DMS53 (cell line): ENCODE measurements at regions not wholly inside any gene's neighbourhood (a gene's known extent, or its start where the extent isn't known, plus 50 kb on each side); places are given as distances from the start of the nearest gene placed in this dataset.

Experiments
- DNase-seq: peaks from one replicate; lab custom pipeline; 2025; lab: John Stamatoyannopoulos, UW

GRCh38 chr1:25056536-25056935, 126.5 kb upstream of the RUNX3 start:
- DNase-seq = no peak

- no peak for DNase-seq
Measured at GRCh38 chr1:25055961-25056360, 125.9 kb upstream of the RUNX3 start.

- no peak for DNase-seq
Measured at GRCh38 chr1:25055324-25055780, 125.3 kb upstream of the RUNX3 start.

DNA sequence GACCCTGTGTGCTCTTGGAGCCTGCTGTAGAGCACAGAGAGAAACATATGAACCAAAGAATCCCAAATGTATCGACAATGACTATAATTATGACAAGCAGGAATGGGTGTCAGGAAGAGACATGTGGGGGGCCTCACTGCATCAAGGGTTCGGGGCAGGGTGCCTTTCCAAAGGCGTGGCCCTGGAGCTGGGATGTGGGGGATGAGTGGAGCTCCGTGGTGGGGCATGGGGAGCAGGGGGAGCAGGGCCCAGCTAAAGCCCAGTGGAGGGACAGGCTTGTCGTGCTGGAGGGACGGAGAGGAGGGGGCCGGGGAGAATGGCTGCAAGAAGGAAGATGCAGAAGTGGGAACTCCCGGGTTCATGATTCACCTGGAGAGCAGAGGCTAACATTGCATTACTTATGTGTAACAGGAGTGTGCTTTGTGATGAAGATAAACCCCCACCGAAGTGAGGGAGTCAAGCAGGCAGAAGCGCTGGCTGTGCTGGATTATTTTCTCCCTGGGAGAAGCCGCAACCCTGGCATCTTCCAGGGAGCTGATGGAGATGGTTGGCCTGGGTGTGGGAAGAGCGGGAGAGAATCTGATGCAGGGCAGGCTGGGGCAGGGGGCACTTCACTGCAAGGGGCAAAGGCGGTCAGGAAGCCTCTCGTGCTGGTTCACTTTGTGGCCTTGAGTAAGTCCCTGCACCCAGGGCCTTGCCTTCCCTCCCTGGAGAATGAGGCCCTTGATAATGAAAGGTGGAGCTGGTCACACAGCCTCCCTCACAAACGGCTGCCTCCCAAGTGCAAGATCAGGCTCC, 124.6 kb upstream of the RUNX3 start:
- no peak for DNase-seq

- no peak for DNase-seq
Measured at GRCh38 chr1:25053576-25054250, 123.6 kb upstream of the RUNX3 start.

- DNase-seq = peak; percentile 24
Measured at GRCh38 chr1:25051906-25052305, 121.8 kb upstream of the RUNX3 start.

- DNase-seq = peak; percentile 82
Measured at GRCh38 chr1:25051504-25051903, 121.4 kb upstream of the RUNX3 start.

DNA sequence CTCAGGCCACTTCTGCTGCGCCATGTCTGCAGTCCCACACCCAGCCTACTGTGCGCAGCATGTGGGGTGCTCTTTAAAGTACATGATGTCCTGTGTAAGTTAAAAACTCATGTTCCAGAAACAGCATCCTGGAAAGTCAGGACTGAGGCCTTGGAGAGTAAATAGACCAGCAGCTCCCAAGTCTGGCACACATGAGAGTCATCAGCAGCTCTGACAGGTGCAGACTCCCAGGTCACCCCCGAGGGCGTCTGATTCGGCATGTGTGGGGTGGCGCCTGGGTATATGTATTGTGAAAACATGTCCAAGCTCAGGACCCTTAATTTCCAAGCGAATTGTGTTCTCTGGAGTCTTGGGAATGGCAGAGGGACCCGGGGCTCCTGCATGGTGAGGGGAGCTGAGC, 120.1 kb upstream of the RUNX3 start:
- DNase-seq = peak; percentile 26

- peak; percentile 17 for DNase-seq
Measured at GRCh38 chr1:25049190-25049589, 119.1 kb upstream of the RUNX3 start.

DNA sequence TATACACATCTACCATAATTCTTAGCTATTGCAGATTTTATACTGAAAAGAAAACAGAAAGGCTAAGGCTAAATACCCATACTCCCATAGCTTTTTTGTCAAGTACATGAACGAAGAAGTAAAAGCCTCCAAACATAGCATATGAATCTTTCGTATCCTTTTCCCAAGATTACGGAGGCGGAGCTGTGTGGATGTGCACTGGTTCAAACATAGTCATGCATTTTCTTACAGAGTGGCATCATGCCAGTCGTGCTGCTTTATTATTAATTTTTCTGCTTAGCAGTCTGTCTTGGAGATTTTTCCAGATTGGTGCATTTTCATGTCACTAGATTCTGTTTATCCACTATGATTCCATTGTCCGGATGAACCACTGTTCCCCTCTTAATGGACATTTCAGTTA, 118.7 kb upstream of the RUNX3 start:
- no peak for DNase-seq

DNA sequence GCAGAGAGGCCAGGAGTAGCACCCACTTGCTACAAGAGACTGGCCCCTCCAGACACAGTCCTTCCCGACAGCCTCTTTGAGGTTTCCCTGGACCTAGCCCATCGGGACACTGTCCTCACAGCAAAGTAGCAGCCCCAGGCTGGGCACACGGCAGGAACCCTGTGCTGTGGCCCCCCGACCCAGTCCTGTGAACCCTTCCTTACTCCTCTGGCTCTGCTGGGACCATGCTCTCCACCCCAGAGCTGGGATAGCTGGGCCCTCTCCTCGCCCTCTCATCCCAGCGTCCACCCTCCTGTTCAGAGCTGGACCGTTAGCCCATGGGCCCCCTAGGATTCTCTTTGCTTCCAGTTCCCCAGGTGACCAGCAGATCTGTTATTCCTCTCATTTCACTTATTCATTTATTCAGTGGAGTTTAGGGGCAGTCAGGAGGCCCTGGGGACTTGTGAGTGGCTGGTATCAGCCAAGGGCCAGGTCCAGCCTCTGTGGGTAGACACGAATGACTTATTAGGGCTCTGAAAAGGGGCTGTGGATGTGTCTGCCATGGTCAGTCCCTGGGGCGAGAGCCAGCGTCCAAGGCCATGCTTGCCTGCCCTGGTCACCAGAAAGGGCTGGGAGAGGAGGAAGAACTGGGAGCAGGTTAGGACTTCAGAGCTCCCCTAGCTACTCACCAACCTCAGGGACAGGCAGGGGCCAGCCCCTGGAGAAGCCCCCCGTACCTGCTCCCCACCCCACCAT, 117.6 kb upstream of the RUNX3 start:
- no peak for DNase-seq

GRCh38 chr1:25046194-25046532, 116.1 kb upstream of the RUNX3 start:
- no peak for DNase-seq

- DNase-seq = no peak
Measured at GRCh38 chr1:25045480-25046193, 115.6 kb upstream of the RUNX3 start.

DNA sequence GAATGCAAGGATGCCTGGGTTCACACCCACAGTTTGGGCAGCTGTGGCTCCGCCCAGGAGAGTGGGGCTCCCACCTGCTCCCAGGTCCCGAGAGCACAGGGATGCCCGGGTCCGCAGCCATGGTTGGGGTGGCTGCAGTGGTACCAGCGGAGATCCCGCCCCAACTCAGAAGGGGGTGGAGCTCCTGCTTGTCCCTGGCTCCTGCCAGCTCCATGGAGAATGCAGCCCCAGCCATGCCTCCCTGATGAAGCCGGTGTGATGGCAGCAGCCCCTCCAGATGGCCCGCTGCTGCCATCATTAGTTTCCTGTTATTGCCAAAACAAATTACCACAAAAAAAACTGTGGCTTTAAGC, 113.1 kb upstream of the RUNX3 start:
- DNase-seq = no peak

DNA sequence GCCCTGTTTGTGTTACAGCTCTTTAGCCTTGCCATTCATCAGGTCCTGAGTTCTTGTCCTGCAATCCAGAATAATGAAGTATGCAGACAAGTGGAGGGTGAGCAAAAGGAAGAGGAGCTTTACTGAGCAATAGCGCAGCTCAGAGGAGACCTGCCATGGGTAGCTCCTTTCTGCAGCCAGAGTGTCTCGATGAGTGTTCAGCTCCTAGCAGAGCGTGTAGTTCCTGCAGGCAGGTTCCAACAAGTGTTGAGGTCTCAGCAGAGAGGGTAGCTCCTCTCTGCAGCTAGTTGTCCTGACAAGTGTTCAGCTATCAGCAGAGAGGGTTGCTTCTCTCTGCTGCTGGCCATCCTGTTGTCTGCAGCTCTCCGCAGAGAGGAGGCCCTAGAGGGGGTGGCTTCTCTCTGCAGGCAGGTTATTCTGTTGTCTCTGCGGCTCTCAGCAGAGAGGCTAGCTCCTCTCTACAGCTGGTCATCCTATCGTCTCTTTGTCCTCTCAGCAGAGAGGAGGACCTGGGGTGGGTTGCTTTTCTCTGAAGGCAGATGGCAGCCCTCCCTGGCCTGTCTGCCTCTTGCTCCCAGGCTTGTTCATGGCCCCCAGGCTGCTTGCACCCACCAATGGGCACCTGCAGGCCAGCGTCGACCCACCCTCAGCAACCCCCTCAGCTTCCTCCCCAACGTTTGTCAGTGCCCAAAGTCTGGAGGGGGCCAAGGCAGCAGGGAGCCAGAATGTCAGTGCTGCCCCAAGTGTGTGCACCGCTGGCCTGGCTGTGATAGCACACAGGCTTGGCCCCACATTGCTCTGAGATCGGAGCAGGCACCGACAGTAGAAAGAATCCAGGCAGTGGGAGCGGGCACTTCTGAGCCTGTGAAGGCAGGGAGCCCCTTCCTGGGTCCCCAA, 112.5 kb upstream of the RUNX3 start:
- no peak for DNase-seq

- DNase-seq = no peak
Measured at GRCh38 chr1:25041916-25042315, 111.8 kb upstream of the RUNX3 start.

GRCh38 chr1:25040122-25040685, 110.1 kb upstream of the RUNX3 start:
- DNase-seq = no peak

DNA sequence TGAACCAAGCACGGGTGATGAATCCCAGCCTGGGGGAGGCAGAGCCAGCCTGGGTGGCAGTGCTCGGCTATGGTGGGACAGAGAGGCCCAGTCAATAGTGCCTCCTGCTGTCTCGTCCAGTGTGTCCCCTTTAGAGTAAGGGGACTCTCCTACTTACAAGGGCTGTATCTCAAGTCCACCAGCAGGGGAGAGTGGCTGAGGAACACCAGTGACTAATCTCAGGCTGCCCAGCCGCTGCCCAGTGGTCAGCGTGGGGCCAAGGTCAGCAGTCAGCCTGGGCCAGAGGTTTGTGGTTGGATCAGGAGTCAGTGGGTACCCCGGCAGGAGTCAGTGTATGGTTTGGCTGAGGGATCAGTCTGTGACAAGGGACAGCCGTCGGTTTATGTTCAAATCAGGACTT, 109.2 kb upstream of the RUNX3 start:
- DNase-seq = no peak

- no peak for DNase-seq
Measured at GRCh38 chr1:25038699-25039098, 108.6 kb upstream of the RUNX3 start.

- peak; percentile 74 for DNase-seq
Measured at GRCh38 chr1:25037174-25038074, 107.3 kb upstream of the RUNX3 start.
